Vagina (tissue), 2 donors: ENCODE measurements at regions not wholly inside any gene's neighbourhood (a gene's known extent, or its start where the extent isn't known, plus 50 kb on each side); places are given as distances from the start of the nearest gene placed in this dataset.

Source experiments
- DNase-seq, 2 donors: peaks; one replicate each; pipeline ENCODE4 v3.0.0-alpha.2; 2017; ENCODE audit errors: extremely low spot score in 2 of 2
- H3K27ac ChIP-seq: fragments of 200-600 bp; sonication (generic); one replicate; pipeline ENCODE4 v1.5.1; 2019
- H3K27me3 ChIP-seq: fragments of 200-600 bp; sonication (generic); one replicate; pipeline ENCODE4 v1.5.1; 2019
- H3K36me3 ChIP-seq, 2 donors: fragments of 200-600 bp; sonication (generic); one replicate each; pipeline ENCODE4 v1.5.1; 2017 to 2019
- H3K4me1 ChIP-seq: fragments of 200-600 bp; sonication (generic); one replicate; pipeline ENCODE4 v1.5.1; 2019
- H3K4me3 ChIP-seq, 2 donors: fragments of 200-600 bp; sonication (generic); 1 replicate in 1 of 2; 2 replicates in 1 of 2; pipeline ENCODE4 v1.5.1; 2016 to 2019
- H3K9me3 ChIP-seq: fragments of 200-600 bp; sonication (generic); one replicate; pipeline ENCODE4 v1.5.1; 2019
- CTCF ChIP-seq, 3 experiments: fragments of 450-650 bp in 2 of 3; fragments of 200-600 bp in 1 of 3; sonication (generic) in 1 of 3; IDR thresholded peaks; one replicate each; pipeline ENCODE4 v1.5.1; 2017 to 2019; ENCODE audit warnings: antibody characterized with exemption in 3 of 3, mild to moderate bottlenecking in 2 of 3, moderate library complexity in 2 of 3
- POLR2A ChIP-seq, 2 donors: fragments of 450-650 bp; IDR thresholded peaks; one replicate each; pipeline ENCODE4 v1.6.1; 2017; ENCODE audit warnings: antibody characterized with exemption in 2 of 2, mild to moderate bottlenecking in 2 of 2, moderate library complexity in 2 of 2
- POLR2AphosphoS5 ChIP-seq, 2 donors: sonication (generic); formaldehyde crosslinking; IDR thresholded peaks; one replicate each; pipeline ENCODE4 v1.9.0; 2017; ENCODE audit warnings: antibody characterized with exemption in 2 of 2, mild to moderate bottlenecking in 2 of 2, low read depth in 1 of 2; ENCODE audit not compliant: insufficient read depth in 1 of 2
- intact Hi-C: fragments of 100-400 bp; cut with DNase I; formaldehyde crosslinking; loops from one replicate; pipeline ENCODE4 v1.15.1; 2023

DNA sequence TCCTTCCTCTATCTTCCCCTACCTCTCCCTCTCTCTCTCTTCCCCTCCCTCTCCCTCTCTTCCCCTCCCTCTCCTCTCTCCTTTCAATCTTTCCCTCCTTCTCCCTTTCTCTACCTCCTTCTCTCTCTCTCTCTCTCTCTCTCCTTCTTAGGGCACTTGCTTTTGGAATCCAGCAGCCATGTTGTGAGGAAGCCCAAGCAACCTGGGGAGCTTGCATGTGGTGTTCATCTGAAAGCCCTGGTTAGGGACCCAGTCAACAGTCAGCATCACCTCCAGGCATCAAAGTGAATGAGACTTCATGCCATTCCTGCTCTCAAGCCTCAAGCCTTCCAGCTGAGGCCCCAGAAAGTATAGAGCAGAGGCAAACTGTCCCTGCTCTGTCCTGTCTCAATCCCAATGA, 65.6 kb upstream of the SHISAL1 start:
- TF ChIP-seq POLR2AphosphoS5 (IDR thresholded peaks at IDR 0.05; ENCODE audit: insufficient read depth in 1 of 2, low read depth in 1 of 2) (no peak), CTCF (IDR thresholded peaks at IDR 0.05) (no peak), POLR2A (IDR thresholded peaks at IDR 0.05) (no peak)
- H3K4me1 ChIP-seq = no peaks in the 10 kb centered on the region
- intact Hi-C loops = no loop called here

DNA sequence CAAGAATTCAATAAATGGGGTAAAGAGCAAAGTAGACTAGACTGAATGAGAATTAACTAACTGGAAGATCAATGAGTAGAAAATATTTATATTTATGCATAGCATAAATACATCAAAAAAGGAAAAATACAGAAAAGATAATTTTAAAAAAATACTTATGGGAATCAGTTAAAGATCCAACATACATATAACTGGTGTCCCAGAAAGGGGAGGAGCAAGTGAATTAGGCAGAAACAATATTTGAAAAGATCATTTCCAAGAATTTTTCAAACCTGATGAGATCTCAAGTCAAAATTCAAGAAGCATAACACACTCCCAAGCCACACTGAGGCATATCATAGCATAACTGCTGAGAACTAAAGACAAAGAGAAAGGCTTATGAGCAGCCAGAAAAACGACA, 62.7 kb upstream of the SHISAL1 start:
- Histone ChIP-seq H3K36me3 (no peaks in the 10 kb centered on the region), H3K9me3 (no peaks in the 10 kb centered on the region), H3K27me3 (no peaks in the 10 kb centered on the region), H3K4me1 (peaks cover 2% of the 10 kb centered on the region), H3K27ac (no peak overlapping the region), H3K4me3 (no peak overlapping the region)
- TF ChIP-seq POLR2AphosphoS5 (IDR thresholded peaks at IDR 0.05; ENCODE audit: insufficient read depth in 1 of 2, low read depth in 1 of 2) (no peak), POLR2A (IDR thresholded peaks at IDR 0.05) (no peak), CTCF (IDR thresholded peaks at IDR 0.05) (no peak)
- intact Hi-C loops = no loop called here
- no peak for DNase-seq

More for the DNA sequence above, 65.6 kb upstream of the SHISAL1 start:
- Histone ChIP-seq H3K27me3 (no peaks in the 10 kb centered on the region), H3K9me3 (no peaks in the 10 kb centered on the region), H3K36me3 (no peaks in the 10 kb centered on the region), H3K4me3 (no peak overlapping the region), H3K27ac (no peak overlapping the region)
- no peak for DNase-seq

DNA sequence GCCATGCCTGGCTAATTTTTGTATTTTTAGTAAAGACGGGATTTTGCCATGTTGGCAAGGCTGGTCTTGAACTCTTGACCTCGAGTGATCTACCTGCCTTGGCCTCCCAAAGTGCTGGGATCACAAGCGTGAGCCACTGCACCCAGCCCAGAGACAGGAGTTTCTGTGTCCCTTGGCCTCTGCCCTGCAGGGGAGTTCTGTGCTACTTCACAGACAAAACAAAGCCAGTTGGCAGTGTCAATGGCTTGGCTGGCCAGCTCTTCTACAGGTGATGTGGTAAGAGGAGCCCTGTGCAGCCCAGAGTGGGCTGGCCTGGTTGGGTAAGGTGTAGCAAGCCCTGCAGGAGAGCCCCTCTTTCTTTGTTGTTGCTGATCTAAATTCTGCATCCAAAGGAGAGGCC, 60.5 kb upstream of the SHISAL1 start:
- intact Hi-C loops = no loop called here
- Histone ChIP-seq H3K4me1 (peaks cover 5% of the 10 kb centered on the region), H3K27me3 (no peaks in the 10 kb centered on the region), H3K9me3 (no peaks in the 10 kb centered on the region), H3K4me3 (no peak overlapping the region), H3K36me3 (no peaks in the 10 kb centered on the region), H3K27ac (no peak overlapping the region)
- no peak for DNase-seq
- TF ChIP-seq POLR2AphosphoS5 (IDR thresholded peaks at IDR 0.05; ENCODE audit: insufficient read depth in 1 of 2, low read depth in 1 of 2) (no peak), CTCF (IDR thresholded peaks at IDR 0.05) (no peak), POLR2A (IDR thresholded peaks at IDR 0.05) (no peak)

GRCh38 chr22:44372611-44373010, 59.9 kb upstream of the SHISAL1 start:
- intact Hi-C loops = no loop called here
- H3K9me3 ChIP-seq = no peaks in the 10 kb centered on the region
- H3K4me3 ChIP-seq = no peak overlapping the region
- no peaks in the 10 kb centered on the region for H3K27me3 ChIP-seq
- no peaks in the 10 kb centered on the region for H3K36me3 ChIP-seq
- H3K4me1 ChIP-seq = peaks cover 5% of the 10 kb centered on the region
- no peak for DNase-seq
- TF ChIP-seq POLR2A (IDR thresholded peaks at IDR 0.05) (no peak), CTCF (IDR thresholded peaks at IDR 0.05) (no peak)
- H3K27ac ChIP-seq = no peak overlapping the region

DNA sequence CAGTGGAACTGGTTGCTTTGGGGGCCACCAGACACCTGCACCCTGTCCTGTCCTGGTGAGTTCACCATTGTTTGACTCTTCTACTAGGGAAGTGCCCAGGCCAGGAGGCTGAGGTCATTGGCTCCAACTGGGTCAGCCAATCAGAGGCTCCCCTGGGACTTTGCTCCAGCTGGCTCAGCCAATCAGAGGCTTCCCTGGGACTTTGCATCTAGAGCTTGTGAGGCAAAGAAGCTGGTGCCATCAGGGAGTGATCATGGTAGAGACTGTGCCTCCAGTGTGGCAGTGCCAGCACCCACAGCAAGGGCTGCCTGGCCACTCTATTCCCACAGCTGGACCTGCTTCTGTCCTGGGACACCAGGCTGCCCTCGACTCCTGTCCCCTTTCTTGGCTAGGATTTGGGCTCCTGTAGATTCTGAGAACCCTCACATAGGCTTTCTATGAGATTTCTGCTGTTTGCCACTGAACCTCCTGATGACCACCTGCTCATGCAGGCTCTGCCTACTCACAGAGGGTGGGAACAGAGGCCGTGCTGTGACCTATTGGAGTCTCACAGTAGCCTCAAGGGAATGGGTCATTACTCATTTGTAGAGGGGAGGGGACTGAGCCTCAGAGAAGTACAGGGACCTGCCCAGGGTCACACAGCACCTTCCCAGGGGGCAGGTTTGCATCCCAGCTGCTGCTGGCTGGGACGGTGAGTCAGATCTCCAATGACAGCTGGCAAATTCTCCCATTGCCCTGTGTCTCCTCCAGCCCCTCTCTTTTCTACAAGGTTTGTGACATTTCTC, 59.2 kb upstream of the SHISAL1 start:
- DNase-seq = no peak
- TF ChIP-seq CTCF (IDR thresholded peaks at IDR 0.05) (no peak), POLR2AphosphoS5 (IDR thresholded peaks at IDR 0.05; ENCODE audit: insufficient read depth in 1 of 2, low read depth in 1 of 2) (no peak), POLR2A (IDR thresholded peaks at IDR 0.05) (no peak)
- Histone ChIP-seq H3K27ac (no peak overlapping the region), H3K9me3 (no peaks in the 10 kb centered on the region), H3K4me1 (peaks cover 5% of the 10 kb centered on the region), H3K36me3 (no peaks in the 10 kb centered on the region), H3K4me3 (no peak overlapping the region), H3K27me3 (no peaks in the 10 kb centered on the region)
- intact Hi-C loops = no loop called here
